GM12891 (cell line): ENCODE measurements at regions not wholly inside any gene's neighbourhood (a gene's known extent, or its start where the extent isn't known, plus 50 kb on each side); places are given as distances from the start of the nearest gene placed in this dataset.

Experiments
- PAX5 ChIP-seq: IDR thresholded peaks from 2 replicates; pipeline ENCODE4 v1.6.1; 2011; ENCODE audit warnings: low read length, moderate library complexity, mild to moderate bottlenecking; ENCODE audit not compliant: insufficient read depth, severe bottlenecking
- POLR2A ChIP-seq: IDR thresholded peaks from 2 replicates; pipeline ENCODE4 v1.6.1; 2011; ENCODE audit warnings: low read depth, low read length, control low read depth
- POLR2AphosphoS5 ChIP-seq: IDR thresholded peaks from 2 replicates; pipeline ENCODE4 v1.6.1; 2011; ENCODE audit warnings: low read depth, low read length, control low read depth
- TAF1 ChIP-seq: IDR thresholded peaks from 2 replicates; pipeline ENCODE4 v1.6.1; 2011; ENCODE audit warnings: low read depth, low read length, control low read depth

GRCh38 chr3:28039829-28040228 lies 201.6 kb upstream of the CMC1 start:
- TF ChIP-seq POLR2A (no peak), TAF1 (no peak), POLR2AphosphoS5 (no peak), PAX5 (no peak)
